SIG-M5 treated with dmso at 0.1 percent for 504 hours (cell line): ENCODE measurements at regions not wholly inside any gene's neighbourhood (a gene's known extent, or its start where the extent isn't known, plus 50 kb on each side); places are given as distances from the start of the nearest gene placed in this dataset.

Experiments
- DNase-seq: peaks from one replicate; lab custom pipeline; 2025; ENCODE audit not compliant: unreplicated experiment; lab: John Stamatoyannopoulos, UW

DNA sequence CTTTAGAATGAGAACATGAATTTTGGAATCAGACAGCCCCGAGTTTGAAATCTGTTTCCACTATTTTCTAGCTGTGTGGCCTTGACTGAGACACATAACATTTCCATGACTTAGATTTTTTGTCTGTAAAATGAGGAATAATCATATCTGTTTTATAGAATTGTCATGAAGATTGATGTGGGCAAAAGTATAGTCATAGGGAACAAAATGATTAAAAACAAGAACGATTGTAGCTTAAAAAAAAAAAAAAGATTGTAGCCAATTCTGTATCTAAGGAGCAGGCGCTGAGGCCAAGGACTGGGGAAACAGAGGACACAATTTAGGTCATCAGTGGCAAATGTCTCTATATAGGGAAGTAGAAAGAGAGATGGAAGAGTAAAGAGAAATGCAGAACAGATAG is 201.6 kb upstream of the C1QTNF7 start:
- DNase-seq: no peak

DNA sequence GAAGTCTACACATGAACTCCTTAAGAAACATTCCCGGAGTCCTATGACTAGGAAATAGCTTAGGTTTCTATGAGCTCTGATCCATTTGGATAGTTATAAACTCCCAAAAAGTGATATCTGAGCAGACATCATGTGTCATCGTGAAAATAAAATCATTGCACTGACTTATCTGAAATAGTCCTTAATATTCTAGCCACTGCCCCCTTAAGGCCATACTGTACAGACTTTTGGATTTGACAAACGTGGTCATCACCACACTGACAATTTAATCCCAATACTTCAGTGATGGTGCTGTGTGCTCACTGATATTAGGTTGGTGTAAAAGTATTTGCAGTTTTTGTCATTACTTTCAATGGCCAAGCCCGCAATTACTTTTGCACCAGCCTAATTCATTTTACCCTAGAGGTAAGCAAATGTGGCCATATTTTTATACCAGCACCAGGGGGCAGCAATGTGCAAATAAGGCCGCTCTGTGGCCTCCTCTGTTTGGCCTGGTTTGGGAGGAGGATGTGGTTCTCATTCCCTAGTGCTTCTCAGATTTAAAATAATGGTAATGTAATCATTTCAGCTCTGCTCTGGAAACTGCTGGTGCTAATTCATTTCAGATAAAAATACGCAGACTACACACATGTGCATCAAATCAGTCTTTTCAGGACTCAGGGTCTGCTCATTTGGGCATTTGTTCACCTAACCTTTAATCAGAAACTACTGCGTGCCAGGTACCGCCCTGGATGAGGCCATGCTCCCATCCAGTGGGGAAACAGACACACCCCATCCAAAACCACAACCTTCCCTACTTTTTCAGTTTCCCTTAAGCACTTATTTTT is 196.4 kb upstream of the C1QTNF7 start:
- DNase-seq: peak; percentile 52

GRCh38 chr4:15232366-15233263 is 195.2 kb upstream of the C1QTNF7 start:
- no peak for DNase-seq

DNA sequence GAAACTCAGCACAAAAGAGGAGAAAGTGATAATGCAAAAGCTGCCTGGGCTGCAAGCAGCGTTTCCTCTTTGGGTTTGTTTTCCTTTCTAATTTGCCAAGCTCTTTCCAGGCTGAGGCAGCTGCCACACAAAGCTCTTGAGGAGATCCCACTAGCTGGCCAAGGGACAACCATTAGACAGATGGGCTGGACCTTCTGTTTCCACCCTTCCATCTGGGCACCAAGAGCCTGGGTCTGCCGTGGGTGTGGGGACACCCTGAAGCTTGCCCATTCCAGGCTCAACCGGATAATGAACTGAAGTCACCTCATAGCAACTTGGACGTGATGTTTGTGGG is 194.6 kb upstream of the C1QTNF7 start:
- DNase-seq: no peak

DNA sequence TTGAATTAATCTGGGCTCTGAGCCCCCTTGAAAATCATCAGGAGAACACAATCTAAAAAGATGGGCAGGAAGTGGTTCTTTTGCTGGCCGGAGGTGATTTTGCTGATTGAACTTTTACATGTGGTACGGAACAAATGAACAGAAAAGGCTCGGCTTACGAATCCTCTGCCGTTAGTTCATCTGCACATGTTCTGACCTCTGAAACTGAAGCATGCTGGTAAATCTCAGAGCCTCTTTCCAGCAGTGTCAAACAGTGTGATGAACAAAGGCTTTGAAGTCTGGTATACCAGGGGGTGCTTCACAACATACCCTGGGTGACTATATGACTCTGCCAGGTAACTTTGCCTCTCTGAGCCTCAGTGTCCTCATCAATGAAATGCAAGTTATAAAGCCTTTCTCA is 194.2 kb upstream of the C1QTNF7 start:
- no peak for DNase-seq

DNA sequence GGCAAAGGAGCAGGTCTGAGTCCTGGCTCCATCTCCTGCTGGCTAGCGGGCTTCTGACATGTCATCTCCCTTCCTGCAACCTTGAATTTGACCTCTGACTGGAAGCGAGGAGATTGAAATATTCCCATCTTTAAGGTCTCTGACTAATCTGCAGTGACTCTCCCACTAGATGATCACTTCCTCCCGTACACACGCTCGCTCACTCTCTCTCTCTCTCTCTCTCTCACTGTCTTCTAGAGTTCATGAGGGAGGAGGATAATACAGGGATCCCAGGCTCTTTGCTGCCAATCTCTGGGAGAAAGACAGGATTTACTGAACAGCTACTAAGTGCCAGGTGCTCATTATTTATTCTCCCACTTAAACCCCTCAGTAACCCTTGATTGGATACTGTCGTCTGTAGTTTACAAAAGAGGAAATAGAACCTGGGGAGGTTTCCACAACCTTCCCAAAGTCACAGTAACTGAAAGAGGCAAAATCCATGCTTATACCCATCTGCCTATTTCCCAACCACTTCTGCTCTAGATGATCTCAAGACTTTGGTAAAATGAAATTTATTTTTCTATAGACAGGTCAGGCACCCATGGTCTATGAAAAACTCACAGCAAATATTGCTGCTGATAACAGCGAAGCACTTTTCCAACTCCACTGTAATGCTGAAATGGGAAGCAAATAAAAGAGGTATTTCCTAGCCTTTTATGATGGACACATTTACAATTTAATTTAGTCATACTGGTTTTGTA is 193.5 kb upstream of the C1QTNF7 start:
- DNase-seq: peak; percentile 6

- DNase-seq: no peak
Measured at GRCh38 chr4:15234856-15235126, 193.0 kb upstream of the C1QTNF7 start.

DNA sequence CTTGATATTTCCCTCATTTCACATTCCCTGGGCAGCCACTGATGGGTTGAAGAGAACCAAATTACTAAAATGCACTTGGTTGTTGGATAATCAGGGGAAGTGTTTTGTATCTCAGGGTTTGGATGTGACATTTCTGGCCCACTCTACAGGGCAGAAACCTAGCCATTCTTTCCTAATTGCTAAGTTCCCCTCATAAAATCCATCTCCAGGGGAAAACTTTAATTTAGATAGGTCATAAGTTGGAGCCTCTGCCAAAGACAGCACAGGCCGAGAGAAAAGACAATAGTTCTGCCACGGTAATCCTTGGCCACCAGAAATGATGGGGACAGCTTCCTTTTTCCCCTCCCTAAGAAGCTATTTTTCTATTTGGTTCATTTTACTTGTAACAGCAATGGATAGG is 192.7 kb upstream of the C1QTNF7 start:
- DNase-seq: no peak

- no peak for DNase-seq
Measured at GRCh38 chr4:15237648-15238230, 190.1 kb upstream of the C1QTNF7 start.

DNA sequence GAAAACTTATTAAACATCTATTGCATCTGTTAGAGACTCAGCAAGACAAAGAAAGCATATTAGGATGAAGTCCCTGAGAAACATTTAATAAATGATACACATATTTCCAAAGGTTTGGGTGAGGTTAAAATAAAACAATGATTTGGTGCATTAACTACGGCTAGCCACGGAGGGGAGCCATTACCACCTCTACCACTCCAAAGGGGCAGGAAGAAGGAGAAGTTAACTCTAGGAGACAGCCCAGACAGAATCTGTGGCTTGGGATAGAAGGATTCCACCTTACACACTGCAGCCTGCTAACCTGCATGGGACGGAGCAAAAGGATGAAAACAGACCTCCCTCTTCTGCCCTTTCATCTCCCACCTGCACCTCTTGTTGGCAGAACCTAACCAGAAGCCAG is 189.1 kb upstream of the C1QTNF7 start:
- DNase-seq: peak; percentile 31

DNA sequence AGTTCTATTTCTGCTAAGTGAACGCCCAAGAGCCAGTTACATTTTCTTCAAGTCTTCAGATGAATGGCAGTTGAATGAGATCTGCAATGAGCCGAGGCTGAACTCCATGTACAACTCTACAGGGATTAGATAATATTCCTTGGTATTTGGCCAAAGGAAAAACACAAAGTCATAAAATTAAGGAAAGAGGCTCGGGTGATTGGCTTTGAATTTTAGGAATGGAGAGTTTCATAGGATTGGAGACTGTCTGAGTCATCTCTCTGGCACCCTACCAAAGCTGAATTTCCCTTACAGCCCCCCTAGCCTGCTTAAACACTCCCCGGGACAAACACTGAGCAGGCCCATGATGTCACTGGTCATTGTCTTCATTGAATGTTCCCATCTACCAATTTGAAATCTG is 188.0 kb upstream of the C1QTNF7 start:
- DNase-seq: no peak

DNA sequence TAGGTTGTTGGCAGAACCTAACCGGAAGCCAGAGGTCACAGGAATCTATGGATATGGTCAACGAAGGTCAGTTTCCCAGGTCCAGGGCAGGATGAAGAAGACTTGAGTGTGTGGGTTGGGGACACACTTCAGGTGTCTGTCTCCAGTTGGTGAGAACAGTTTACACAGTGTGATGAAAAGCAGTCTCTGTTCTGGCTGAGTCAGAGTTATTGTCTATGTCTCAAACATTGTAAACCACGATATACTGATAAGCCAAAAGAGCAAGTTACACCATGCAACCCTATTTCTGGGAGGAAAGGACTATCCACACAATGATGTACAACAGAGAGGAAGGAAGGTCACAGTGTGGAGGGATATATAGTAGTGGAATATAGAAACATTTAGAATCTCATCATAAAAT is 187.1 kb upstream of the C1QTNF7 start:
- DNase-seq: no peak

DNA sequence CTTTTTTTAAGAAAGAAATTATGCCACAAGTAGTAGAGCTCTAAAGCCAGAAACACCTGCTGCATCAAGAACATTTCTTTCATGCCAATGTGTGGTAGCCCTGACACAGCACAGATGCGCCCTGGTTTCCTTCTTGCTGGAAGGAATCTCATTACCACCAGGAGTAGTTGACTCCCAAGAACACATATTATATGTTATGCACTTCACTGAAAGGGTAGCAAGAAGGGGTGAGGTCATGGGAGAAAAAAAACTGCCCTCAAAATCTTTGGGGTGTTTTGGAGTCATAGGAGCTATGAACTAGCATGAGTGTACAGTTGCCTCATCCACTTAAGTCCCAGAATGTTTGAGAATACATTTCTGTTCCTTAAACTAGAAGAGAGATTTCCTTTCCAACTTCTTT is 185.8 kb upstream of the C1QTNF7 start:
- DNase-seq: no peak

- no peak for DNase-seq
Measured at GRCh38 chr4:15244354-15244753, 183.5 kb upstream of the C1QTNF7 start.

- no peak for DNase-seq
Measured at GRCh38 chr4:15245006-15245530, 182.8 kb upstream of the C1QTNF7 start.

- no peak for DNase-seq
Measured at GRCh38 chr4:15250021-15250441, 177.8 kb upstream of the C1QTNF7 start.

- no peak for DNase-seq
Measured at GRCh38 chr4:15253349-15253748, 174.5 kb upstream of the C1QTNF7 start.

DNA sequence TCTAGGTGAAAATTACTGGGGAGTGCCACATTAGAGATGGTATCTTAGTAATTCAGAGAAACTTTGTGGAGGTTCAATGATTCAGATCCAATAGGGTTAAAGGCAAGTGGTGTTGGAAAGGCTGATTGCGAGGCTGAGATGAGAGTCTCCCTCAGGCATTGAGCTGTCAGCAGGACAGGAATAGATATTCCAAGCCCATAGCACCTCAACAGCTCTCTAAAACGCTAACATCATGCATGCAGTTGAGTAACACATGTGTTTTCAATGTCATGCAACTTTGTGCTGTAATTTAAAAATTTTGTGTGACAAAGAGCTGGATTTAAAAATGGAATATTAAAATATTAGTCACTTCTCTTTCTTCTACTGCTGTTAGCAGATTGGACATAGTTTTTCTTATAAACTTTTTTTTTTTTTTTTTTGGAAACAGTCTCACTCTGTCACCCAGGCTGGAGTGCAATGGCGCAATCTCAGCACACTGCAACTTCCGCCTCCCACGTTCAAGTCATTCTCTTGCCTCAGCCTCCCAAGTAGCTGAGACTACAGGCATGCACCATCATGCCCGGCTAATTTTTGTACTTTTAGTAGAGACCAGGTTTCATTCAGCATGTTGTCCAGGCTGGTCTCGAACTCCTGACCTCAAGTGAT is 173.5 kb upstream of the C1QTNF7 start:
- DNase-seq: peak; percentile 58

DNA sequence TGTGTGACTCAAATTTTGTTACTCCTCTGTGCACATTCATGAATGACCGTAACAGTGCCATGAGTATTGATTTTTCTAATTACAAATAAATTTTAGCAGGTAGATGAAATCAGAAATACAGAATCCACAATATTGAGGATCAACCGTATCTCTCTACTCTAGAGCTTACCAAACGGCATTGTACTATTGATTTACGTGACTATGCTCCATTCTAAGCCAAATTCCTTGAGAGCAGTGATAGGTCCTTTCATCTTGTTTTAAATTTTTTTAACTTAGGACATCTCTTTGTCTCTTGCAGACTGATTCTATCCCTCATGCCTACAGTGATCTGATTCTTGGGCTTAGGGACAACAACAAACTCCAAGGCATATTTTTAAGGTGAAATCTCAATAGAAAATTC is 172.3 kb upstream of the C1QTNF7 start:
- DNase-seq: no peak

DNA sequence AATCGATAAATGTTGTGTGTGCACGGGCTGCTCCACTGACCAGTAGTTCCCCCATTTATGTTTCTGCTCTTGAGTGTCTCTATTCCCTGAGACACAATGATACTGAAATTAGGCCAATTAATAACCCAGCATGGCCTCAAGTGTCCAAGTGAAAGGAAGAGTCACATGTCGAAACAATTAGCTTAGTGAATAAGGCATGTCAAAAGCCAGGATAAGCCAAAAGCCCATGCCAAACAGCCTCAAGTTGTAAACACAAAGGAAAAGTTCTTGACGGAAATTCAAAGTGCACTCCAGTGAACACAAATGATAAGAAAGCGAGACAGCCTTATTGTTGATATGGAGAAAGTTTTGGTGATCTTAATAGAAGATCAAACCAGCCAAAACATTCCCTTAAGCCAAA is 167.1 kb upstream of the C1QTNF7 start:
- DNase-seq: no peak

- no peak for DNase-seq
Measured at GRCh38 chr4:15262396-15262795, 165.4 kb upstream of the C1QTNF7 start.
